ENCODE measurements at regions not wholly inside any gene's neighbourhood (a gene's known extent, or its start where the extent isn't known, plus 50 kb on each side); places are given as distances from the start of the nearest gene placed in this dataset.

DNA sequence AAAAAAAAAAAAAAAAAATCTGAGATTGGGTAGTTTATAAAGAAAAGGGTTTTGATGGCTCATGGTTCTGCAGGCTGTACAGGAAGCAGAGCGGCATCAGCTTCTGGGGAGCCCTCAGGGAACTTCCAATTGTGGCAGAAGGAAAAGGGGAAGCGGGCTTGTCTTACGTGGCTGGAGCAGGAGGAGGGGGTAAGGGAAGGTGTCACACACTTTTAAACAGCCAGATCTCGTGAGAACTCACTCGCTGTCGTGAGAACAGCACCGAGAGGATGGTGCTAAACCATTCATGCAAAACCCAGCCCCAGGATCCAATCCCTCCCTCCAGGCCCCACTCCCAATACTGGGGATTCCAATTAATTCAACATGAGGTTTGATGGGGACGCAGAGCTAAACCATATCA lies 806.2 kb downstream of the TBC1D22A start:
- TF ChIP-seq, protein P1, sequence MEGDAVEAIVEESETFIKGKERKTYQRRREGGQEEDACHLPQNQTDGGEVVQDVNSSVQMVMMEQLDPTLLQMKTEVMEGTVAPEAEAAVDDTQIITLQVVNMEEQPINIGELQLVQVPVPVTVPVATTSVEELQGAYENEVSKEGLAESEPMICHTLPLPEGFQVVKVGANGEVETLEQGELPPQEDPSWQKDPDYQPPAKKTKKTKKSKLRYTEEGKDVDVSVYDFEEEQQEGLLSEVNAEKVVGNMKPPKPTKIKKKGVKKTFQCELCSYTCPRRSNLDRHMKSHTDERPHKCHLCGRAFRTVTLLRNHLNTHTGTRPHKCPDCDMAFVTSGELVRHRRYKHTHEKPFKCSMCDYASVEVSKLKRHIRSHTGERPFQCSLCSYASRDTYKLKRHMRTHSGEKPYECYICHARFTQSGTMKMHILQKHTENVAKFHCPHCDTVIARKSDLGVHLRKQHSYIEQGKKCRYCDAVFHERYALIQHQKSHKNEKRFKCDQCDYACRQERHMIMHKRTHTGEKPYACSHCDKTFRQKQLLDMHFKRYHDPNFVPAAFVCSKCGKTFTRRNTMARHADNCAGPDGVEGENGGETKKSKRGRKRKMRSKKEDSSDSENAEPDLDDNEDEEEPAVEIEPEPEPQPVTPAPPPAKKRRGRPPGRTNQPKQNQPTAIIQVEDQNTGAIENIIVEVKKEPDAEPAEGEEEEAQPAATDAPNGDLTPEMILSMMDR (IDR thresholded peaks at IDR 0.05), result no peak
- TF ChIP-seq POLR2AphosphoS5 (IDR thresholded peaks at IDR 0.05; ENCODE audit: low read depth, low read length), result no peak
- TF ChIP-seq SIN3A (IDR thresholded peaks at IDR 0.05; ENCODE audit: borderline replicate concordance, insufficient read depth, low read depth, low read length), result no peak
- TF ChIP-seq, protein P2, sequence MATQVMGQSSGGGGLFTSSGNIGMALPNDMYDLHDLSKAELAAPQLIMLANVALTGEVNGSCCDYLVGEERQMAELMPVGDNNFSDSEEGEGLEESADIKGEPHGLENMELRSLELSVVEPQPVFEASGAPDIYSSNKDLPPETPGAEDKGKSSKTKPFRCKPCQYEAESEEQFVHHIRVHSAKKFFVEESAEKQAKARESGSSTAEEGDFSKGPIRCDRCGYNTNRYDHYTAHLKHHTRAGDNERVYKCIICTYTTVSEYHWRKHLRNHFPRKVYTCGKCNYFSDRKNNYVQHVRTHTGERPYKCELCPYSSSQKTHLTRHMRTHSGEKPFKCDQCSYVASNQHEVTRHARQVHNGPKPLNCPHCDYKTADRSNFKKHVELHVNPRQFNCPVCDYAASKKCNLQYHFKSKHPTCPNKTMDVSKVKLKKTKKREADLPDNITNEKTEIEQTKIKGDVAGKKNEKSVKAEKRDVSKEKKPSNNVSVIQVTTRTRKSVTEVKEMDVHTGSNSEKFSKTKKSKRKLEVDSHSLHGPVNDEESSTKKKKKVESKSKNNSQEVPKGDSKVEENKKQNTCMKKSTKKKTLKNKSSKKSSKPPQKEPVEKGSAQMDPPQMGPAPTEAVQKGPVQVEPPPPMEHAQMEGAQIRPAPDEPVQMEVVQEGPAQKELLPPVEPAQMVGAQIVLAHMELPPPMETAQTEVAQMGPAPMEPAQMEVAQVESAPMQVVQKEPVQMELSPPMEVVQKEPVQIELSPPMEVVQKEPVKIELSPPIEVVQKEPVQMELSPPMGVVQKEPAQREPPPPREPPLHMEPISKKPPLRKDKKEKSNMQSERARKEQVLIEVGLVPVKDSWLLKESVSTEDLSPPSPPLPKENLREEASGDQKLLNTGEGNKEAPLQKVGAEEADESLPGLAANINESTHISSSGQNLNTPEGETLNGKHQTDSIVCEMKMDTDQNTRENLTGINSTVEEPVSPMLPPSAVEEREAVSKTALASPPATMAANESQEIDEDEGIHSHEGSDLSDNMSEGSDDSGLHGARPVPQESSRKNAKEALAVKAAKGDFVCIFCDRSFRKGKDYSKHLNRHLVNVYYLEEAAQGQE (IDR thresholded peaks at IDR 0.05; ENCODE audit: insufficient read depth in 1 of 2, low read depth in 2 of 2, low read length in 1 of 2), result no peak

All from Panc1 (cell line).